Muscle of leg (tissue), 3 donors: ENCODE measurements at regions not wholly inside any gene's neighbourhood (a gene's known extent, or its start where the extent isn't known, plus 50 kb on each side); places are given as distances from the start of the nearest gene placed in this dataset.
A peak's percentile ranks its signal among the peaks of the same experiment; 100 is the strongest.

Source experiments
- DNase-seq: peaks from one replicate; pipeline ENCODE4 v3.0.0; 2013
- H3K27ac ChIP-seq: one replicate; pipeline ENCODE4 v1.5.1; 2013; ENCODE audit warnings: mild to moderate bottlenecking, low read length, control low read depth
- H3K27me3 ChIP-seq: one replicate; pipeline ENCODE4 v1.6.1; 2013; ENCODE audit warnings: low read length; ENCODE audit not compliant: control insufficient read depth, insufficient read depth
- H3K36me3 ChIP-seq: one replicate; pipeline ENCODE4 v1.6.1; 2013; ENCODE audit warnings: low read length; ENCODE audit not compliant: control insufficient read depth, insufficient read depth
- H3K4me1 ChIP-seq: one replicate; pipeline ENCODE4 v1.6.1; 2013; ENCODE audit warnings: low read length; ENCODE audit not compliant: control insufficient read depth, insufficient read depth
- H3K4me3 ChIP-seq: one replicate; pipeline ENCODE4 v1.5.1; 2013; ENCODE audit warnings: low read length, control low read depth
- H3K9me3 ChIP-seq: replicated peaks from 2 replicates; pipeline ENCODE4 v1.6.1; 2013; ENCODE audit warnings: low read depth, low read length; ENCODE audit not compliant: control insufficient read depth
- WGBS: methylation state at CpG from one replicate; pipeline ENCODE4 v1.1.5; 2013; ENCODE audit warnings: missing lambda C conversion rate; ENCODE audit not compliant: insufficient coverage; 5-methylcytosine and 5-hydroxymethylcytosine counted together

DNA sequence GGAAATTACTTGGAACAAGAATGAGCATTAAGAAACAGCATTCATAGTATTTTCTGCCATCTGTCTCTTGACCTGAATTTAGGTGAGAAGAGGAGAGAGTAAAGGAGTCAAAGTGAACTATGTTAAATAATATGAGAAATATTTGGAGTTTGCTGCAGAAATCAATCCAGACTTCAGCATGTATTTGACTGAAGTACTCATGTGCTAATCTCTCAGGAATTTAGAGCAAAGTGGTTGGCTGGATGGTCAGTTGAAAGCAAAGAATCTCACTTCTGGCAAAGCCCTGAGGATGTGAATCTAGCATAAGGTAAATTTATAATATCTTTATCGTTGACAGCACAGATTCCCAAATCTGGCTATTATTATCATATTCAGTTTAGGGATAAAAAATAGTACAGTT lies 394.3 kb downstream of the PCDH17 start:
- Histone ChIP-seq H3K9me3 (no peaks in the 10 kb centered on the region), H3K27ac (no peak overlapping the region), H3K4me3 (no peak overlapping the region), H3K27me3 (no peaks in the 10 kb centered on the region), H3K36me3 (no peaks in the 10 kb centered on the region), H3K4me1 (no peaks in the 10 kb centered on the region)
- WGBS, result no CpG with 5 or more reads among the region's 1 CpG
- DNase-seq, result peak; percentile 22

DNA sequence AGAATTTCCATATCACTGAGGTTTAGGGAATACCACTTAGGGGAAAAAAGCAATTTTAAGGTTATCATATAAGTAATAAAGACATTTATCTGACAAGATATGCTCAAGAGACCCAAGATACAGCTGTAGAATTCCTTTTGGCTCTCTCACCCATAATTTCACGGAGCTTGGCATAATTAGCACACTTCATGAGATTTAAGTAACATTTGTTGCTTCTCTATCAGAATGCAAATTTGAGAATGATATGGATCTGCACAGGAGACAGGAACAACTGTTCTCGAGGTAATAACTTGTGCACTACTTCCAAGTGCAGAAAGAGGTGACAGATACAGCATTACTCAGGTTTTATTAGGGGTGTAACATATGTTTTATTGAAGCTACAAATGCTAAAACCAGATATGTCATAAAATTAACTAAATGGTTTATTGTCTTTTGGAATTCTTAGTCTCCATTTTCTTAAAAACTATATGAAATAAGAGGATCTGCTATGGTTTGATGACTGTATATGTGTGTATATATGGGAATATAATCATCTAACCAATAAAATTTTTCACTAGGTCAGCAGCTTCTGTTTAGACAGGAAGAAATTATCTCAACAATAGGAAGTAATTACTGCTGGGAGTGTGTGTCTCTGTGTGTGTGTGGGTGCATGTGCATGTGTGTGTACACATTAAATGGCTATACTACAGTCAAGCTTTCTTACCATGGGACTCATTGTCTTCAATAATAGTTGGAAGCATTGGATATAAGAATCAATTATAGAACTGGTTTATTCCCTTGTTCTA lies 401.3 kb downstream of the PCDH17 start:
- Histone ChIP-seq H3K9me3 (no peaks in the 10 kb centered on the region), H3K4me3 (no peak overlapping the region), H3K27ac (no peak overlapping the region), H3K36me3 (no peaks in the 10 kb centered on the region), H3K4me1 (no peaks in the 10 kb centered on the region), H3K27me3 (no peaks in the 10 kb centered on the region)
- peak; percentile 9 for DNase-seq
- WGBS, result no CpG with 5 or more reads among the region's 2 CpGs

DNA sequence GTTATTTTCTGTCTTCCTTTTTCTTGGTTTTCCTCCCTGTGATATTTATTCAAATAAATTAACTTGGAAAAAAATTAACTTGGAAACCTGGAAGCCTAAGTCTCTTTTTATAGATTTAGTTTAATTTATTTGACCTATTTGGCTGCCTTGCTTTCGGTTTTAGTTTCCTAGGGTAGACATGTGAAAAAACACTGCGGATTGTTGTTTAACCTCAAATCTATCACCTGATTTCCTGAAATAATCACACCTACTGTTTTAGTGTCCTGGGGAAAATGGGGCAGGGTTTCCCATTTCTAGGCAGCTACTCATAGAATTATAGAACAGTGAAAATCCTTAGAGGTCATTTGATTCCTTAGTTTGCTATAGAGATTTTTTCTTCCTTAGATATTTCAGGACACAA lies 412.4 kb downstream of the PCDH17 start:
- no CpG with 5 or more reads among the region's 2 CpGs for WGBS
- Histone ChIP-seq H3K9me3 (no peaks in the 10 kb centered on the region), H3K4me3 (no peak overlapping the region), H3K27me3 (no peaks in the 10 kb centered on the region), H3K36me3 (no peaks in the 10 kb centered on the region), H3K4me1 (no peaks in the 10 kb centered on the region), H3K27ac (no peak overlapping the region)
- DNase-seq, result no peak

DNA sequence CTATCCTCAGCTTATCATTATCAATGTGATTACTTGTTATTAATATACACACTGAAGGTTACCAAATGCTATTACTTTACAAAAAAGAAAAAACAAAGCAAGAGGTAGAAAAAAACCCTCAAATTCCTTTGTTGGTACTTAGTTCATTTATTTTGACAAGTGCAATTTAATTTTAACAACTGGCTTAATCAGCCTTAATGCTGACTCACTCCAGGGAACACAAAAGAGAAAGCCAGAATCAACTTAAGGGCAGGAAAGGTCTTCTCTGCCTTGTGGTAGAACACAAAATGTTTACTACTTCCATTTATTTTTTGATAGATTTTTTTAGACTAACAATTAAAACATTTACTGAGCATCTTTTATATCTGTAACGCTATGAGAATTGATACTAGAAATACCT lies 417.1 kb downstream of the PCDH17 start:
- Histone ChIP-seq H3K4me1 (no peaks in the 10 kb centered on the region), H3K9me3 (no peaks in the 10 kb centered on the region), H3K27ac (no peak overlapping the region), H3K27me3 (no peaks in the 10 kb centered on the region), H3K4me3 (no peak overlapping the region), H3K36me3 (no peaks in the 10 kb centered on the region)
- WGBS, result no CpG with 5 or more reads among the region's 1 CpG
- DNase-seq, result no peak

DNA sequence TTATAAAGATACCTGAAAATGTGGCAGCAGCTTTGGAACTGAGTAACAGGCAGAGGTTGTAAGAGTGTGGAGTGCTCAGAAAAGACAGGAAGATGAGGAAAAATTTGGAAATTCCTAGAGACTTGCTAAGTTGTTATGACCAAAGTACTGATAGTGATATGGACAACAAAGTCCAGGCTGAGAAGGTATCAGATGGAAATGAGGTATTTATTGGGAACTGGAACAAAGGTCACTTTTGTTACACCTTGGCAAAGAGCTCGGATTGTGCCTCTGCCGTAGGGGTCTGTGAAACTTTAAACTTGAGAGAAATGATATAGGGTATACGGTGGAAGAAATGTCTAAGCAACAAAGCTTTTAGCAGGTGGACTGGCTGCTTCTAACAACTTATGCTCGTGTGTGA lies 419.9 kb downstream of the PCDH17 start:
- H3K27me3 ChIP-seq, result no peaks in the 10 kb centered on the region
- 63% methylated on average over 4 of the region's 4 CpGs for WGBS
- H3K36me3 ChIP-seq, result no peaks in the 10 kb centered on the region
- no peaks in the 10 kb centered on the region for H3K9me3 ChIP-seq
- no peak overlapping the region for H3K4me3 ChIP-seq
- no peak overlapping the region for H3K27ac ChIP-seq
- DNase-seq, result no peak
- no peaks in the 10 kb centered on the region for H3K4me1 ChIP-seq

DNA sequence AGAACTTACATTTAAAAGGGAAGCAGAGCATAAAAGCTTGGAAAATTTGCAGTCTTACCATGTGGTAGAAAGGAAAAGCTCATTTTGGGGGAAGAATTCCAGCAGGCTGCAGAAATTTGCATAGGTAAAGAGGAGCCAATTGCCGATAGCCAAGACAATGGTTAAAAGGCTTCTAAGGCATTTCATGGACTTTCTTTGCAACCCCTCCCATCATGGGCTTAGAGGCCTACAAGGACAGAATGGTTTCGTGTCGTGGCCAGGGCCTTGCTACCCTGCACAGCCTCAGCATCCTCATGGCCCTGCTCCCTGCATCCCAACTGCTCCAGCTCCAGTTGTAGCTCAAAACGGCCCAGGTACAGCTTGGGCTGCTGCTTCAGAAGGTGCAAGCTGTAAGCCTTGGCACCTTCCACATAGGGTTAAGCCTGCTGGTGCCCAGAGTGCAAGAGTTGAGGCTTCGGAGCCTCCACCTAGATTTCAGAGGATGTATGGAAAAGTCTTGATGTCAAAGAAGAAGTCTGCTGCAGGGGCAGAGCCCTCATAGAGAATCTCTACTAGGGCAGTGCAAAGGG lies 420.3 kb downstream of the PCDH17 start:
- H3K27ac ChIP-seq, result no peak overlapping the region
- H3K36me3 ChIP-seq, result no peaks in the 10 kb centered on the region
- H3K4me1 ChIP-seq, result no peaks in the 10 kb centered on the region
- H3K27me3 ChIP-seq, result no peaks in the 10 kb centered on the region
- no peak overlapping the region for H3K4me3 ChIP-seq
- no peaks in the 10 kb centered on the region for H3K9me3 ChIP-seq
- WGBS, result 70% methylated on average over 5 of the region's 5 CpGs
- no peak for DNase-seq

DNA sequence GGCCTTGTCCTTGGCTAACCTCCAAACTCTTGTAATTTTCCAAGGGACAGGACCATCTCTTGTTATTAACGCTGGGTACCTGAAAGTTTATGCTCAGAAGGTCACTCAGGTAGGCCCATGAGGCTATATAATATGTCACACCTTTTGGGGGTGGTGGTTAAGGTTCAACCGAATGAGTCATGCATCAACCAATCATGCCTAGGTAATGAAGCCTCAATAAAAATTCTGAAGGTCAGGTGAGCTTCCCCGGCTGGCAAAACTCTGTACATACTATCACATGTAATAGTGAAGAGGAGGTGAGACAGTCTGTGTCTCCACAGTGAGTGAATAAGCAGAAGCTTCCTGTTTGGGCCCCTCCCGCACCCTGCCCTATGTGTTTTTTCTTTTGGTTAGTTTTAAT lies 424.9 kb downstream of the PCDH17 start:
- H3K27me3 ChIP-seq, result no peaks in the 10 kb centered on the region
- H3K4me3 ChIP-seq, result no peak overlapping the region
- no peaks in the 10 kb centered on the region for H3K4me1 ChIP-seq
- no peak for DNase-seq
- no peaks in the 10 kb centered on the region for H3K9me3 ChIP-seq
- no peak overlapping the region for H3K27ac ChIP-seq
- WGBS, result no CpG with 5 or more reads among the region's 4 CpGs
- no peaks in the 10 kb centered on the region for H3K36me3 ChIP-seq

DNA sequence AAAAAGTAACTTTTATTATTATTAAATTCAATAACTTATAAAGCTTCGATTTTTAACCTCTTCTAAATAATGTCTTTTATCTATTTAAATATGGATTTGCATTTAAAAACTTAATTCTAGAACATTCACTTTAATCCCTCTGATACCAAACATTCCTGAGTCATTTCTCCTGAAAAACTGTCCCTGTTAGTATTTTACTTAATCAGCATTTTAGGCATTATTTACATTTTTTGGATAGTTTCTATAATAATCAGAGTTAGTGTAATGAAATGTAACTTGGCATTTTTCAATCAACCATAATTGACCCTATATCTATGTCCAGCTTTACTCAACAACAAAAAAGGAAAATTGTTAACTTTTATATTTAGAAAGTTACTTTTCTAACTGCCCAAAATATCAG lies 428.1 kb downstream of the PCDH17 start:
- Histone ChIP-seq H3K27ac (no peak overlapping the region), H3K4me3 (no peak overlapping the region), H3K36me3 (no peaks in the 10 kb centered on the region), H3K4me1 (no peaks in the 10 kb centered on the region), H3K9me3 (no peaks in the 10 kb centered on the region), H3K27me3 (no peaks in the 10 kb centered on the region)
- WGBS, result no CpG with 5 or more reads among the region's 1 CpG
- no peak for DNase-seq

DNA sequence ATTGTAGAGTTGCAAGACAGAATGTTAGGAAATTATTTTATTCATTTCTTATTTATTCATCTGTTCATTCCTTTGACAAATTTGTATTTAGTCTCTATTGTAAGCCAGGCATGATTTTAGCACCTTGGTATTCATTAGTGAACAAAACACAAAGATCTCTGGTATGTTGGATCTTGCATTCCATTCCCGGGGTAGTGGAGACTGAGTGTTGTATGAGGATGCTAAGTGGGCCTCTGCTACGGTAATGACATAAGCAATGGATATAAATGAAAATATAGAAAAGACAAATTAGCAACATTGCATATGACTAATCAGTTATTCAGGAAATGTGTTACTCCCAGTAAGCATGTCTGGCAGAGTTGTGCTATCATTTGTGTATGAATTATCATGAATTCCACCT lies 449.3 kb downstream of the PCDH17 start:
- Histone ChIP-seq H3K4me3 (no peak overlapping the region), H3K9me3 (no peaks in the 10 kb centered on the region), H3K4me1 (no peaks in the 10 kb centered on the region), H3K36me3 (no peaks in the 10 kb centered on the region), H3K27ac (no peak overlapping the region), H3K27me3 (no peaks in the 10 kb centered on the region)
- no peak for DNase-seq
- WGBS, result no CpG with 5 or more reads among the region's 2 CpGs

DNA sequence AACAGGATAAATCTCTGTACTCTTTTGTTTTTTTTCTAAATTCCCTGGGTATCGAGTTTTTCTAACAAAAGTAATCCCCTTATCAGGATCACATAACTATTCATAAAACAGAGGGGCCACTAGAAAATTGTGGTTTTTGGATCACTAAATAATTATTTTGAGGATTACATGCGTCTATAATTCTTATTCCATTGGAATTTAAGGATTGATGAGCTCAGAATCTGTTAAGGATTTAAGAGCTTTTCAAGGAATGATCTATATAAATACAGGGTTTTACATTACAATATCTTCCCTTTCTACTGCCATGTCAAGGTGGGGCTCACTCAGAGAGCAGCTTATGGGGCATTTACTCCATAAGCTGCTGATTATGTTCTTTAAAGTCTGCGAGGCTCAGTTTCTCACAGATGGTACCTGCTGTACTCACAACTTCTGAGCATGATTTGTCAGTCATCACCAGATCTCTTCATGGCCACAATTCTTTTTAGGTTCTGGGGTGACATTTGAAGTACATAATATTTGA lies 449.8 kb downstream of the PCDH17 start:
- no peaks in the 10 kb centered on the region for H3K4me1 ChIP-seq
- no peaks in the 10 kb centered on the region for H3K36me3 ChIP-seq
- no peak overlapping the region for H3K4me3 ChIP-seq
- no peak for DNase-seq
- H3K27me3 ChIP-seq, result no peaks in the 10 kb centered on the region
- H3K9me3 ChIP-seq, result no peaks in the 10 kb centered on the region
- H3K27ac ChIP-seq, result no peak overlapping the region
- 60% methylated on average over 1 of the region's 3 CpGs for WGBS
